Middle frontal gyrus (tissue), 1 donor: ENCODE measurements at regions not wholly inside any gene's neighbourhood (a gene's known extent, or its start where the extent isn't known, plus 50 kb on each side); places are given as distances from the start of the nearest gene placed in this dataset.

Experiments used
- DNase-seq: peaks from one replicate; pipeline ENCODE4 v3.0.0-alpha.2; 2015; ENCODE audit warnings: low spot score; ENCODE audit errors: extremely low spot score

DNA sequence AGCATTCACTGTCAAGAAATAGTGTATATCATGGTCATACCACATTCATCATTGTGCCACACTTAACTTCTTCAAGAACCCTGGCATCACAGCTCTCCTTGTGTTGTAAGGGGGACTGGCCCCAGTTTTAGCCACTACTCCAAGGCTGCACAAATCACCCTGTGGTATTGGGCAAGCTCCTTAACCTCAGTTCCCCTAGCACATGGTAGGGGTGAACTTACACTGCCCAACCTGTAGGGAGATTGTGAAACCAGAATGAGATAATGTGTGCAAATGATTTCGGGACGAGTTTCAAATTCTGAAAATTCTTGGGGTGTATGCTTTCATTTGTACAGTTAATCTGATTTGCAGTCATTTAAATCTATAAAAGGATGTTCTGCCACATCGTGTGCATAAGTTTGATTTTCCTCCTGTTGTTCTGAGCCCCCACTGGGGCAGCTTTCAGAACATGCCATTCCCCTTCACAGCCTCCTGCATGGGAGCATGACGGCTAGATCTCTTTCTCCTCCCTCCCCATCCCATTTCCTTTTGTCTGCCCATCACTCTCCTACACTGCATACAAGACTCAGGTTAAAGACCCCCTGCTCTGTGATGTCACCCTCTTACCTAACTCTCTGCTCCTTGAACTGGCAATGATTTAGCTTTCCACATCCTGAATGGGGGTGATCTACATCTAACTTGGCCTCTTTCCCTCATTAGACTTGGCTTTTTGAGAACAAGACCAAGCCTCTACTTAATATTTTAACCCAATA, 290.3 kb downstream of the CHRM3 start:
- DNase-seq, result no peak

DNA sequence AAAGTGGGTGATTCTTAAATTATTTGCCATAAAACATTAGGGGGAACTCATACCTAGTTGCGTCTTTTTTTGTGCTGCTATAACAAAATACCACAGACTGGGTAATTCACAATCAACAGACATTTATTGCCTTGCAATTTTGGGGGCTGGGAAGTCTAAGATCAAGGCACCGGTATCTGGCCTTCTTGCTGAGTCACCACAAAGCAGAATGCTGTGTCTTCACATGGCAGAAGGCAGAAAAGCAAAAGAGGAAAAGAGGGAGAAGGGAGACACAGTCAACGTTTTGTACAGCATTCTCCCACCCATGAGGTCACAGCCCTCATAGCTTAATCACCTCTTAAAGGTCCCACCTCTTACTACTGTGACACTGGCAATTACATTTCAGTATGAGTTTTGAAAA, 291.0 kb downstream of the CHRM3 start:
- DNase-seq, result no peak

DNA sequence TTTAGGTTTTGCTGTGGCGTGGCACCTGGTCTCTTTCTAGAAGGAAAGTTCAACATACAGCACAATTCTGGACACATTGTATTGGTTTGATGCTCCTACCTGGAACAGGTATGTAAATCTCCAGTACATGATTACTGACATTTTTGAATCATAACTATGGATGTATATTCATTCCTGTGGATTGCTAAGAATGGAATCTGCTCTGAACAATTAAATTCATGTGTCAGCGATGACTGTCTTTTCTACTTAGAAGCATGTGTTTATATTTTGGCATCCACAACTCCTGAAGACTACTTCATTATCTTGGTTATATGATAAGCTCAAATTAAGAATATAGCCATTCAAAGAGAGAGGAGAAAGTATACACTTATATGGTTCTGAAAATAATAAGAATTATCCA, 291.8 kb downstream of the CHRM3 start:
- DNase-seq, result no peak

DNA sequence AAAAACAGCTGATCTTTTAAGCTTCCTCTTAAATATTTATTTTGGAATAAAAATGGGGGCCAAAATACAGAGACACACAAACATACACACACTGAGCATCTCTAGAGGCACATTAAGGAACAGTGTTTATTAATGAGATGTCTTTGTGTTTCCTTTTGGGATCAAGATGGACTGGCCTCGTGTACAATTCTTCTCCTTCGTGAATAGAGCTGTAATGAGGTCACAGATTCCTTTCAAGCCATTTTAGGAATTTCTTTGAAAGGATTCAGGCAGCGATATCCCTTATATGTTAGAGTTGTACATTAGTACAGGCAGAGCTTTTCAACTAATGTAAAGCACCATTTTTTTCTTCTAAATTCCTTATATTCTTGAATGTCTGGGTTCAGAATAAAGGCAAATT, 295.7 kb downstream of the CHRM3 start:
- no peak for DNase-seq

DNA sequence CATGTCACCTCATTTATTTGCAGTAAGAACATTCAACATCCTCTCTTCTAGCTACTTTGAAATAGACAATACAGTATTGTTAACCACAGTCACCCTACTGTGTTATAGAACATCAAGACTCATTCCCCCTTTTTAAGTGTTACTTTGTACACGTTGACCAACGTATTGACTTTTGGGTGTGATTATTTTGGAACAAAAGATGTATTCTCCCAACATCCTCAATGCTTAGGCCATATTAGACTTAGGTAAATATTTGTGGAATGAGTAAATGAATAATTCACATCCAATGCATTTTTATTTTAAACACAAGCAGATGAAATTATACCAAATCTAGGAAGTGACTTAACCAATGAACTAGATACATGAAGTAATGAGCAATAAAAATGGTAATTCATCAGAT, 296.6 kb downstream of the CHRM3 start:
- DNase-seq, result no peak

DNA sequence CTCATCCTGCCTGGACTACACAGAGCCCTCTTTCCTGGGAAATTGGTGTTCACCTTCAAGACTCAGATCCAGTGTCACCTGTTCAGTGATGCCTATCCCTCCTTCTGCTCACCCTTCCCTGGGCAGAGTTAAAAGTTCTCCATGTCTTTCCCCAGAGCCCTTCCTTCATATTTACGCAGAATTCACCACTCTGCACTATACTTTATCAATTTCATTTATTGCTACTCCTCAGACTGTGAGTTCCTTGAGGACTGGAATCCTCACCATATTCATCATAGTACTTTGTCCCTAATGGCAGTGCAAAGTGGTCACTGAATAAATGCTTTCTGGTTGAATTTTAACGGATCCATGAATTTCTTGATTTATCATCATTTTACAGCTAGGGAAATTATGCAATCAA, 300.0 kb downstream of the CHRM3 start:
- no peak for DNase-seq

DNA sequence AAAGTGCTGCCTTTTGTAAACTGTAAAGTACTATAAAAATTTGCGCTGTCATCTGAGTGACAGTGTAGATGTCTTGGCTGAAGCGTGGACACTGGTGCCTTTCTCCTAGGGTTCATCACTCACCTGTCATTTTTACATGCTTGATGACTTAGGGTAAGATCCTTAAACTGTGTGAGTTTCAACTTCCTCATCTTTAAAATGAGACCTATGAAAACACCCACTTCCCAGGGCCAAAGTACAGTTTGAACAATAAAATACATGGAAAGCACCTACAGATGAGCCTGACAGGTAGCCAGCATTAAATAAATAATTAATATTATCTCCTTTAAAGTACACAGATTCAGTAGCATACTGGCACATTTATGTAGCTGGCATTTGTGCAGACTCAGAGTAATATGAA, 309.9 kb downstream of the CHRM3 start:
- no peak for DNase-seq

DNA sequence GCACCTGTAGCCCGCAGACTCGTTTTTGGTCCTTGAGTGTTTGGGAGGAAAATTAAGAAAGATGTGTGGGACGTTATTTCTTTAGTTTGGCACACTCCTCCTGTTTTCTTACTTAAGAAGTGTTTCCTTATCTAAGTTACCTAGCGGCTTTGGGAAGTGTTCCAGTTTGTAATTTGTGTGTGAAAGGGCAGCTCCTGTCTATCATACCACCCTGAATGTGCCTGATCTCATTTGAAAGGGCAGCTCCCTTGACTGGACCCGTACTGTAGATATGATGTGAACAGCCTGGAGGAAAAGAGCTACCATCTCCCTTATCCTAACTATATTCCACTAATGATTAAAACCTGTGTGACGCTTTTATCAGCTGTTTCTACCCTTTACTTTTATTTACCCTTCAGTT, 314.3 kb downstream of the CHRM3 start:
- no peak for DNase-seq

DNA sequence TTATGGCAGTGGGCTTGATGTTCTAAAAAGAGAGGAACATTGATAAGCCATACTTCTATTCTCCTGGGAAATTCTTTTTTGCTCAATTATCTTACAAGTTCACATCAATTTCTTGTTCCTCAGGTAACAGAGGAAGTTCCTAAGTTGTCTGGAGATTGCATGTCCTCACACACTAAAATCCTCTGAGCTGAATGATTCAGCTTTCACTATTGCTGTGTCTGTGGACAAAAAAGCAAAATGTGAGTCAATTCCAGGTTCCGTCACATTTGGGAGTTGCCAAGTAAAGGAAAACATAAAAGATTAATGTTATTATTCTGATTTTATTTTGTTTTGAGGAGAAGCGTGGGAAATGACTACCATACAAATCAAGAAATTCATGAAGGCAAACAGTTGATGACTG, 316.7 kb downstream of the CHRM3 start:
- no peak for DNase-seq

DNA sequence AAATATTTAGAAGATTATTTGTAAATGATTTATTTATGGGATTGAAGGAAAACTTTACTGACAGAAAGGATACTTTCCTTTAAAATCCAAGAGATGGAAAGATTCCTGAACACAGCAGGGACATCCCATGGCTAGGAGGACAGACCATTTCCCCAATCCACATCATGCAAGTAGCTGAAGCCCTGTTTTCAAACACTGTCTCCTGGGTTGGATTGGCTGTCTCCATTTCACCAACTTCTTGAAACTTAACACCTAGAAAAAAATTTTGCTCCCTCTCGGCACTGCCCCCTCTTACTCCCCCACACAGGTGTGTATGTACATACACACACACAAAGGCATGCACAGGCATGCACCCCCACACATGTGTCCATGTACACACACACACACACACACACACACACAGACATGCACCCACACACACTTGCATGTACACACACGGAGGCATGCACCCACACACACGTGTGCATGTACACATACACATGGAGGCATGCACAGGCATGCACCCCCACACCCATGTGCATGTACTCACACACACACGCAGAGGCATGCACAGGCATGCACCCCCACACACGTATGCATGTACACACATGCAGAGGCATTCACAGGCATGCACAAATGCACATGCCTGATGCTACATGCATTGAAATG, 320.0 kb downstream of the CHRM3 start:
- DNase-seq, result no peak

DNA sequence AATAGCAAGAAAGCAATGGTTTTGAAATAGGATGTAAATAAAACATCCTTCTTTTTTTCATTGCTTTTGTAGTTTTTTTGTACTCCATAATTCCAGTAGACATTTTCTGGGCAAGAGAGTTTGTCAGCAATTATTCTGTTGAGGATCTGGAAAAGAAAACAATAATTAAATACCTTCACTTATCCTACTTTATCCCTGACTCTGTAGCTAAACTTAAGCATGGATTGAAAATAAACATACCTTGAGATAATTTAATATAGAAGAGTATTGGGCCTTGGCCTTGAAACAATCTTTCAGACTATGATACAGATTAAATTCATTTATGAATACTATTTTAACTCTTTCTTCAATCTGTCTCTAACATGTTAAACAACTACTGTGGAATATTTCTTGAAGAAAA, 321.2 kb downstream of the CHRM3 start:
- DNase-seq, result no peak

DNA sequence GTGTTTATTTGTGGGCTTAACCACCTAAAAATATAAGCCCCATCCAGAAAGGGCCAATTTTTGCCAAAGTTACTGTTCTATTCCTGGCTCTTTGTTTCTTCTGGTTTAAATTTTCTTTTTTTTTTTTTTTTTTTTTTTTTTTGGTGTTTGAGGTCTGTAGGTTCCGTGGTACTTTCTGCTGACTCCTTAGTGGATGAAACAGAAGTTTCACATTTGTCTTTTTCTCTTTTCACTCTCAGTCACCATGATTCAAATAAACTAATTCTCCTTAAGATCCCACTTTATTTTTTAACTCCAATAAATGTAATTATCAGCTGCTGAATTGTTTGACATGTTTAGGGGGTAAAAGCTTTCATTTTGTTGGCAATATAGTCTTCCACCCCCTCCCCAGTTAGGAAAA, 322.3 kb downstream of the CHRM3 start:
- DNase-seq, result no peak

DNA sequence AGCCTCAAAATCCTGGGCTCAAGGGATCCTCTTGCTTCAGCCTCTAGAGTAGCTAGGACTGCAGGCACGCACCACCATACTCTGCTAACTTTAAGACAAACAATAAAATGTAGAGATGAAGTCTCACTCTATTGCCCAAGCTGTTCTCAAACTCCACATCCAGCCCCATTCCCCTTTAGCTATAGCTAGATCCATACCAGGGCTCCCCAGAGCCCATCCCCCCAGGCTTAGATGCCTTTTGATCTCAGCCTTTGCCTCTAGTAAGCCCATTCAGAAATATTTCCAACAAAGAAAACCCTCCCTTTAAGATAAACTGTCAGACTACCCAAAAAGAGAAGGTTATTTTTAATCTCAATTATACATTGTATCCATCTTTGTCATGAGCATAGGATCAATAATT, 325.4 kb downstream of the CHRM3 start:
- no peak for DNase-seq

DNA sequence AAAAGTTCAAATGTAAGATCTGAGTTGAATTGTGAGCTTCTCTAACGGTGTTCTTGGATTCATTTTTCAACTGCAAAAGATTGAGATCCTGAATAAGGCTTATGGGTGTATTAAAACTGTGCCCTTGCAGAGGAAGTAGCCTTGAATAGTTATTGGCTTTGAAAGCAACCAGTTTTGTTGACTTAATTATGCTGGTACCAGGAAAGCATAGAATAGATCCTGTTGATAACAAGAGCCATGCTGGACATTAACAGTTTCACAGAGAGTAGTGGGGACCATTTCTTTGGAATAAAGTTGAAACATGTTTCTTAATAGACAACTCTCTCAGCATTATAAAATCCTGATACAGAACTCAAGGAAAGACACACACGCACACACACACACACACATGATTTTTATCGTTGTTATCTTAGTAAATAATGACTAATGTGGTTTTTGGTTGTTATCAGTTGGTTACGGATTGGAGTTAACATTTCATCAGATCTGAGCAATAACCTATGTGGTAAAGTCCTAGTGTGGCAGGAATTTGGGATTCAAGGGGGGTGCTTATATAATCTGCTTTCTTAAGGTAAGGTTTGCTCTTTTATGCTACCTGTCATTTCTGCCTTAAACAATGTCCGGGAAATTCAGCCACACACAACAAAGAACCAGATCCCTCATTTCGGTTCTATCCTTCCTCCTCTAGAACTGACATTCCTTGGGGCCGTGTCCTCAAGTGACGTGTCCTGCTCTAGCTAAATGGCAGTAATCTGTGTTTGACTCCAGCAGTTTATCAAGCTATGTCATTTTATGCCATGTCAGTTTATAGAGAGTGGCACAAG, 330.9 kb downstream of the CHRM3 start:
- no peak for DNase-seq

DNA sequence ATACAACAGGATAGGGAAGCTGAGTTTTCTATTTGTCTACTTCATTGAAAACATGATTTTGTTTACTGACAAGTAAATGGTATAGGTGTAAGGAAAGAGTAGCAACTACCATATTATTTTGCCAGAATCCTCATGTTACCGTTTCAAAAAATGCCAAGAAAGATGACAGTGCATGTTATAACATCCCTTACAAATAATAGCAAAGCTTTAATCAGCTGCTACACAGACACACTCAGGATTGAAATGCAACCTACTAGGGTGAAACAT, 331.5 kb downstream of the CHRM3 start:
- no peak for DNase-seq

DNA sequence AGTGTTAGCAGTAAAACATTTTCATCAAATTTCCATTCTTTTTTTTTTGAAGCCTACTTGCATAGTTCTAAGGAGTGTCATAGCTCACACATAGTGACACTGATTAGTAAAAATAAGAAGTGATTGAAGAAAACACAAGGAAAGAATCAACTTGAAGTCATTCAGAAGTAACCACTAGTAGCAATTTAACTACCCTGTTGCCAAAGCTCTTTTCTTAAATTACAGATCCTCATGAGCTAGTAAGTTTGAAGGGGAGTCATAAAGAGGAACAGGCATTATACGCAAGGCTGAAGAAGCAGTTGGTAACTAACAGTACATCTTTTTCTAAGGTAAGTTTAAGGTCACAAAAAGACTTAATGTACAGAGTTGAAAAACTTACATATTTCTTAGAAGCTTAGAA, 332.2 kb downstream of the CHRM3 start:
- DNase-seq, result no peak

DNA sequence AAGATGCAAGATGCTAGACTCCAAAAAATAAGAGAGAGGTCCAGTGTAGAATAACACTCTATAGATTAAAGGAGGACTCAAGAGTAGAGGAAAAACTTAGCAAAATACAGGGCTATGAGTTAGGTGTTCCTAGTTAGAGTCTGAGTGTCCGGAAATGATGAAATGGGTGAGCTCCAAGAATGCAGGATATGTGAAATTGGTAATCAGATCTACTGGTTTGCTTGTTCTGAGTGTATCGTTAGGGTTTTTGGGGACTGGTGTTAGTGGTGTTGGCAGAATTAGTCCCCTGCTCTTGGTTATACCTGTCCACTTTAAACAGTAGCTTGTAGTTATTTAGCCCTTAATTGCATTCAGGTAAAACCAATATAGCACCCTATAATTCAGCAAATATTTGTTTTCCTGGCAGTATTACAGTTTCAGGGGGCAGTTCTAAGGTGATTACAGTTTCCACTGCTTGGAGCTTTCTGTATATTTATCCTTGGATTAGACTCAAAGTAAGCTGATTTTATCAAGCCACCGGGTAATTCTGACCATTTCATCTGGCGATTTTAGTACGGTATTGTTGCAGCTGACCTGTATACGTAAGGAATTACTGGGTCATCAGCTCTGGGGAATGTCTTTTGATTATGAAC, 332.7 kb downstream of the CHRM3 start:
- DNase-seq, result no peak

DNA sequence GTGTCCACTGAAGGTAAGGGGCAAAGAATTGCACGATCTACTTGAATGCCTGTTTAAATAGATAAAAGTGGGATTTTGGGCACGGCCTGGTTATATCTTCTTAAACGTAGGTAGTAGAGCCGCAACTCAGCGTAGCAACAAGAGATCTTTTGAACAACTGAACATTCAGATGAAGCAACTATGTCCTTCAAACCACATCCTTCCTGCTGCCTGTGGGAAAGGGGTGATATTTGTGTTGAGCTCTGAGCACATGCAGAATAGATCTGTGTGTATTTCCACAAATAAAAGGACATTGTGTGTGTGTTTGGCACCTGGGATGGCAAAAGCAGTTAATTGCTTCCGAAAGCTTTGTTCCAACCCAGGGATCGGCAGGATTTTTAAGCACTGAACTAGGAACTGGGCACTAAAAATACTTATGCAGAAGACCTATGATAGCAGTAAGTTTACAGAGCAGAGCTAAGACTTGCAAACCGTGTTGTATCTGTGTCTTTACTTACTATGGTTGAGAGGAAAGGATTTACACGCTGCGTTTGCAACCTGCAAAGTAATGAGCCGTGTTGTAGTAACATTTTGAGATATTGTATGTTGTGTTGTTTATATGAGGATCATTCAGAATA, 333.4 kb downstream of the CHRM3 start:
- DNase-seq, result no peak

DNA sequence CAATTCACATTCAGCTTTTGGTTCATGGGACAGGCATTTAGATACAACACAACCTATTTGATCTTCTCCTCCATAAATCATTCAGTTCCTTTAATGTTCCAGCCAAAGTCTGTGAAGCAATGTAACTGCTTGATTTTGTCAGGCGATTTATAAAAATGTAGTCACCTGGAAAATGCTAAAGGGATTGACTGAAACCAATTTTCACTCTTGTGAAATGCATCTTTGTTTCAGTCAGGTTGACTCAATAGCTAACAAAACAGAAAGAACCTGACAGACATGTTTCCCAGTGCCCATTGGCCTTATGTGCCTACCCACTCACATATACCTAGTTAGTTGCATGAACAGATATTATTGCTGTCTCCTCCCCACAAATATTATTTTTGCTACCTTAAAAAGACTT, 335.7 kb downstream of the CHRM3 start:
- DNase-seq, result no peak

DNA sequence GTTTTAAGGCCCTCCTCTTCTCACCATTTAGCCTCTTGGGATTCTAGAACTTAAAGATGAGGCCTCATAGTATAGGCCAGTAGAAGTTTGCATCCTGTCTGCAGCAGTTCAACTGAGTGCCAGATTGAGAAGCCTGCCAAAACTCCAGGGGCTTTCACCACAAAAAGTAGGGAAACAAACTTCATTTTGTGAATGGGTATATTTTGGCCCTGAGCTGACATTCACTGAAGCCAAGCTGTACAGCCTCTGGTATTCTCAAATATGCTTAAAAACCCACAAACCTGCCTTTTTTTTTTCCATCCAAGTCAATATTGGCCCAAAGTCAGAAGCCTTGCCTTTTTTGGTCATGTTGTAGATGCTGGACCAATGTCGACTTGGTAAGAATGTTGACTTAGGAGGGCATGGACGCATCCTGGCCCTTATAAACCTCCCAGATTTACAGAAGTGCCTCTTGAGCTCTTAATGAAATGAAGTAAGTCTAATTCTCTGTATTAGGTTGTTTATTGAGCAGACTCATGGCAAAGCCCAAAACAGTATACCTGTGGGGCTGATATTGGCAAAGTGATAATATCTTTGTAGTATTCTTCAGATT, 337.5 kb downstream of the CHRM3 start:
- DNase-seq, result no peak

DNA sequence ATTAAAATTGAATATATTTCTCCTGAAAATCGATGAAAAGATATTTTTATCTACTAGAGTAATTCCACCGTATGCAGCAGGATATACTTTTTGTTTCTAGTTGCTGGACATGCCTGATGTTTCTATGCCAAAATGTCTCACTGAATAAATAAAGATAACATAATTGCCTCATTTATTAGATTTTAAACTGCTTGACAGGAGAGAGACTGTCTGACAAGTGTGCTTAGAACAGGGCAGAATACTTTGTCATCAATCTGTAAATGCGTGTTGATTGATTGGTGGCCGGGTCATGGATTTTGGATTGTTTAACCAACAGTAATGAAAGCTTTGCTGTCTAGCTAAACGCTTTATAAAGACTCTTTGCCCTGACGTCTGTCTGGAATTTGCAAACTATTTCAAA, 339.0 kb downstream of the CHRM3 start:
- no peak for DNase-seq

DNA sequence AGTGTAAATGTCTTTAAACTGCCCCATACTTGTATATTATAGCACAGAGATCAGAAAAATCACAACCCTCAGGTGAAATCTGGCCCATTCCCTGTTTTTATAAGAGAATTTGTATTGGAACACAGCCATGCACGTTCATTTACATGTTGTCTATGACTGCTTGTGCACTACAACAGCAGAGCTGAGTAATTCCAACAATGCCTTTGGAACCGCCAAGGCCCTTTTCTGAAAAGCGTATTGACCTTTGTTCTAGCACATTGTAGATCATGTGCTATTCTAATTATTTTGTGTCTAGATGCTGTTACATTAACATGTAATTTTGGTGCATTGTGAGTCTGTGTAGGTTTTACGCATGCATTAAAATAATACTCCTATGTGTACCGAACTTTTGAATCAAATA, 339.6 kb downstream of the CHRM3 start:
- DNase-seq, result no peak
